Esophagus squamous epithelium (tissue), 5 donors: ENCODE measurements at regions not wholly inside any gene's neighbourhood (a gene's known extent, or its start where the extent isn't known, plus 50 kb on each side); places are given as distances from the start of the nearest gene placed in this dataset.

Experiments
- DNase-seq: peaks from one replicate; lab custom pipeline; 2025; lab: John Stamatoyannopoulos, UW
- H3K27ac ChIP-seq, 4 donors: fragments of 200-600 bp; sonication (generic); one replicate each; pipeline ENCODE4 v1.5.1; 2016 to 2019; ENCODE audit warnings: mild to moderate bottlenecking in 1 of 4
- H3K27me3 ChIP-seq, 4 donors: fragments of 200-600 bp; sonication (generic); 1 replicate in 3 of 4; 2 replicates in 1 of 4; pipeline versions ENCODE4 v1.5.1 to v1.6.0; 2017 to 2021; ENCODE audit warnings: antibody characterized with exemption in 1 of 4
- H3K36me3 ChIP-seq, 3 donors: fragments of 200-600 bp; sonication (generic); one replicate each; pipeline ENCODE4 v1.5.1; 2016 to 2019
- H3K4me1 ChIP-seq, 3 donors: fragments of 200-600 bp; sonication (generic); one replicate each; pipeline ENCODE4 v1.5.1; 2017 to 2019
- H3K4me3 ChIP-seq, 4 donors: fragments of 200-600 bp; sonication (generic); 1 replicate in 3 of 4; 2 replicates in 1 of 4; pipeline ENCODE4 v1.5.1; 2016 to 2019; ENCODE audit warnings: mild to moderate bottlenecking in 2 of 4, moderate library complexity in 1 of 4
- H3K9me3 ChIP-seq, 3 donors: fragments of 200-600 bp; sonication (generic); one replicate each; pipeline ENCODE4 v1.5.1; 2016 to 2019
- CTCF ChIP-seq, 6 experiments: fragments of 450-650 bp in 4 of 6; fragments of 200-600 bp in 2 of 6; sonication (generic) in 2 of 6; IDR thresholded peaks; one replicate each; pipeline ENCODE4 v1.5.1; 2016 to 2019; ENCODE audit warnings: antibody characterized with exemption in 6 of 6, mild to moderate bottlenecking in 4 of 6, moderate library complexity in 4 of 6
- POLR2A ChIP-seq, 4 donors: fragments of 450-650 bp; IDR thresholded peaks; one replicate each; pipeline ENCODE4 v1.6.1; 2017; ENCODE audit warnings: antibody characterized with exemption in 4 of 4, mild to moderate bottlenecking in 4 of 4, moderate library complexity in 3 of 4
- WGBS, 2 donors: methylation state at CpG; one replicate each; pipeline ENCODE4 v1.1.5; 2018; 5-methylcytosine and 5-hydroxymethylcytosine counted together
- intact Hi-C: fragments of 100-400 bp; cut with DNase I; formaldehyde crosslinking; loops from one replicate; pipeline ENCODE4 v1.15.0; 2022
- donor health status: DM: yes; HTN: yes; CAD: no.

DNA sequence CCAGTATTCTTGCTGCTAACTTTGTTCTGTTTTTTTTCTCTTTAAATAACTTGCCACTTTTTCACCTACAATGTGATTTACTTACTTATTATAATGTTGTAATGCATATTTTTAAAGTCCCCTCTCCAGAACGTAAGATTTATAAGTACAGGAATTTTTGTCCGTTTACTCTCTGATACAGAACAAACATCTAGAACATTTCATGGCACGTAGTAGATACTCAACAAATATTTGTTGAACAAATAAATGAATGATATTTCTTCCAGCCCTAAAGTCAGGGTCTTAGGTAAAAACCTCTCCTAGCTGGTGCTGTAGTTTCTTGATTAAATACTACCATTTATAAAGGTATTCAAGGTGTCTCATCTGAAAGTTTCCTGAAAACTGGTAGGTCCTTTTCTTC, 125.1 kb downstream of the ZBTB18 start:
- TF ChIP-seq POLR2A (IDR thresholded peaks at IDR 0.05), result no peak
- no peak for TF ChIP-seq CTCF (IDR thresholded peaks at IDR 0.05)
- no peaks in the 10 kb centered on the region for H3K36me3 ChIP-seq
- H3K9me3 ChIP-seq, result no peaks in the 10 kb centered on the region
- H3K4me1 ChIP-seq, result no peaks in the 10 kb centered on the region
- no peak for DNase-seq
- no peaks in the 10 kb centered on the region for H3K27me3 ChIP-seq
- intact Hi-C loops, result no loop called here
- 54 to 55% methylated on average over 3 of the region's 3 CpGs for WGBS, 2 donors
- no peak overlapping the region for H3K27ac ChIP-seq
- no peak overlapping the region for H3K4me3 ChIP-seq

DNA sequence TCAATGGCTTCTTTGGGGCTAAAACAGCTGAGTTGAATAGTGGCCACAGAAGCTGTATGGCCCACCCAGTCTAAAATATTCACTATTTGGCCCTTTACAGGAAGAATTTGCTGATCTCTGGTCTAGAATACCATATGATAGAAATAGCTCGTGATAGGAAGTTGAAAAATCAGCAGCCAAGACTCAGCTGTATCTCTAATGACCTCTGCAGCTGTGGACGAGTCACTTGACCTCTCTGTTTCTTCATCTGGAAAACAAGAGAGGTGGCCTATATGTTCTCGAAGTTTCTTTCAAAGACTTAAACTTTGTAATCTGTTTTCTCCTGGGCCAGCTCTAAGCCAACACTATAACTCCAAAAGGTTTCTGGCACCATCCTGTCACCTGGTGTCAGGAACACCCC, 129.2 kb downstream of the ZBTB18 start:
- H3K4me1 ChIP-seq, result no peaks in the 10 kb centered on the region
- no peak for TF ChIP-seq CTCF (IDR thresholded peaks at IDR 0.05)
- no peak for TF ChIP-seq POLR2A (IDR thresholded peaks at IDR 0.05)
- DNase-seq, result no peak
- no peak overlapping the region for H3K27ac ChIP-seq
- no peak overlapping the region for H3K4me3 ChIP-seq
- H3K27me3 ChIP-seq, result no peaks in the 10 kb centered on the region
- intact Hi-C loops, result no loop called here
- 66 to 71% methylated on average over 3 of the region's 3 CpGs for WGBS, 2 donors
- H3K9me3 ChIP-seq, result no peaks in the 10 kb centered on the region
- H3K36me3 ChIP-seq, result no peaks in the 10 kb centered on the region

GRCh38 chr1:244181867-244182266, 130.8 kb downstream of the ZBTB18 start:
- no peaks in the 10 kb centered on the region for H3K4me1 ChIP-seq
- no peak overlapping the region for H3K4me3 ChIP-seq
- H3K27ac ChIP-seq, result no peak overlapping the region
- H3K36me3 ChIP-seq, result no peaks in the 10 kb centered on the region
- no peak for DNase-seq
- intact Hi-C loops, result no loop called here
- no peaks in the 10 kb centered on the region for H3K27me3 ChIP-seq
- 87 to 88% methylated on average over 10 to 12 of the region's 12 CpGs for WGBS, 2 donors
- TF ChIP-seq CTCF (IDR thresholded peaks at IDR 0.05) (no peak), POLR2A (IDR thresholded peaks at IDR 0.05) (no peak)
- H3K9me3 ChIP-seq, result no peaks in the 10 kb centered on the region

DNA sequence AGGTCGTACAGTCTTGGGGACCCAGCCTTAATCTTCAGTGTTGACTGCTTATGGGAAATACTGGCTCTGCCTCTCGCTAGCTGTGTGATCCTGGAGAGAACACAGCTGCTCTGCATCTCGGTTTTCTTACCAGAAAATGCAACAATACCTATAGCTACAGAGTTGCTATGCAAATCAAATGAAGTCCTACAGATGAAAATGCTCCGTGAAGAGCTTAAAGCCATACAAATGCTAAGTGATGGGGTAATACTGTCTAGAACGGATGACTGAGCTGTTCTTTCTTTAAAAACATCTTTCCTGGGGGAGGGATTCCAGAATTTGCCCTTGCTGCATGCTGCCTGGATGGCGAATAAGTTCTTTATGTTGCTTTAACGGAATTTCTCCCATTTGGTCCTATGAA, 132.0 kb downstream of the ZBTB18 start:
- no peaks in the 10 kb centered on the region for H3K9me3 ChIP-seq
- TF ChIP-seq CTCF (IDR thresholded peaks at IDR 0.05) (no peak), POLR2A (IDR thresholded peaks at IDR 0.05) (no peak)
- no peaks in the 10 kb centered on the region for H3K27me3 ChIP-seq
- intact Hi-C loops, result no loop called here
- no peak overlapping the region for H3K4me3 ChIP-seq
- H3K27ac ChIP-seq, result no peak overlapping the region
- no peak for DNase-seq
- no peaks in the 10 kb centered on the region for H3K36me3 ChIP-seq
- no peaks in the 10 kb centered on the region for H3K4me1 ChIP-seq
- 72 to 76% methylated on average over 7 of the region's 7 CpGs for WGBS, 2 donors

DNA sequence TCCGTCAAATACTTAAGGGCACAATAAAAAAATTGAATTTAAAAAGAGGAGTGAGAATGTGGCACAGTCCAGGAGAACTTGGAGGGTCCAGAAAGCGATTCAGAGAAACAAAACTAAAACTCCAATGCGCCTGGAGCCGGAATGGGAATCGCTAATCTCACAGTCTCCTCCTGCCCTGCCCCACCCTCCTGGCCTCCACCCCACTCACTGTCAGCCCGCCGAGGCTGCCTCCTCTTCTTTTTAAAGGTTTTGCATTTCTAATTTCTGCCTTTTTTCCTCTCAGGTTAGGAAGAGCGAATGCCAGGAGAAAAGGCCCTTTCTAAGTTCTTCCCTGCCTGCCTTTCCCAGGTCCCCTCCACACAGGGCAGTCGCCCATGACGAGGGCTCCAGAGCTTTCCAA, 135.3 kb downstream of the ZBTB18 start:
- intact Hi-C loops, result no loop called here
- Histone ChIP-seq H3K36me3 (no peaks in the 10 kb centered on the region), H3K9me3 (no peaks in the 10 kb centered on the region), H3K4me3 (no peak overlapping the region), H3K27me3 (peaks cover 0 to 10% (median 0%) of the 10 kb centered on the region in 4 donors), H3K27ac (no peak overlapping the region), H3K4me1 (no peaks in the 10 kb centered on the region)
- WGBS, 2 donors, result 87 to 90% methylated on average over 8 to 9 of the region's 10 CpGs
- no peak for TF ChIP-seq CTCF (IDR thresholded peaks at IDR 0.05)
- no peak for TF ChIP-seq POLR2A (IDR thresholded peaks at IDR 0.05)
- no peak for DNase-seq
